ENCODE measurements at regions not wholly inside any gene's neighbourhood (a gene's known extent, or its start where the extent isn't known, plus 50 kb on each side); places are given as distances from the start of the nearest gene placed in this dataset.

- no peak for TF ChIP-seq CTCF (IDR thresholded peaks at IDR 0.05; ENCODE audit: borderline replicate concordance, extremely low read depth, insufficient read depth)
- no peak overlapping the region for H3K9ac ChIP-seq (ENCODE audit: low read length in 3 of 3)
- no peak overlapping the region for H3K27ac ChIP-seq (ENCODE audit: low read depth in 2 of 2, low read length in 2 of 2)
- DNase-seq (no peak), FAIRE-seq (no peak)
- H3K4me1 ChIP-seq (ENCODE audit: control insufficient read depth in 2 of 3, insufficient read depth in 2 of 3, low read depth in 1 of 3, low read length in 3 of 3): no peaks in the 10 kb centered on the region
- no peaks in the 10 kb centered on the region for H3K27me3 ChIP-seq (ENCODE audit: control insufficient read depth, insufficient read depth, low read length)
- no peak overlapping the region for H3K4me3 ChIP-seq (ENCODE audit: low read length in 3 of 3)
- H3K36me3 ChIP-seq (ENCODE audit: control insufficient read depth in 2 of 3, insufficient read depth in 3 of 3, low read length in 3 of 3): no peaks in the 10 kb centered on the region
- intact Hi-C loops (cut with DNase I): loop anchor here (10.0 kb wide), 1 partner anchor 60 kb away; no protein-coding TSS in a partner anchor
- H3K9me3 ChIP-seq (ENCODE audit: control insufficient read depth in 2 of 3, insufficient read depth in 1 of 3, low read length in 3 of 3): no peaks in the 10 kb centered on the region
Observed at GRCh38 chr21:26674323-26674722, 101.2 kb upstream of the CYYR1 start.

GRCh38 chr21:26669215-26669764 lies 96.2 kb upstream of the CYYR1 start:
- H3K9me3 ChIP-seq (ENCODE audit: control insufficient read depth in 2 of 3, insufficient read depth in 1 of 3, low read length in 3 of 3): peaks cover 0 to 2% (median 0%) of the 10 kb centered on the region in 3 donors
- H3K27me3 ChIP-seq (ENCODE audit: control insufficient read depth, insufficient read depth, low read length): no peaks in the 10 kb centered on the region
- intact Hi-C loops (cut with DNase I): no loop called here
- TF ChIP-seq CTCF (IDR thresholded peaks at IDR 0.05; ENCODE audit: borderline replicate concordance, extremely low read depth, insufficient read depth): no peak
- H3K27ac ChIP-seq (ENCODE audit: low read depth in 2 of 2, low read length in 2 of 2): no peak overlapping the region
- H3K9ac ChIP-seq (ENCODE audit: low read length in 3 of 3): no peak overlapping the region
- DNase-seq (peak in 1 of 5 donors; percentile 23), FAIRE-seq (no peak)
- H3K36me3 ChIP-seq (ENCODE audit: control insufficient read depth in 2 of 3, insufficient read depth in 3 of 3, low read length in 3 of 3): no peaks in the 10 kb centered on the region
- no peak overlapping the region for H3K4me3 ChIP-seq (ENCODE audit: low read length in 3 of 3)
- no peaks in the 10 kb centered on the region for H3K4me1 ChIP-seq (ENCODE audit: control insufficient read depth in 2 of 3, insufficient read depth in 2 of 3, low read depth in 1 of 3, low read length in 3 of 3)

- peaks cover 0 to 11% (median 0%) of the 10 kb centered on the region in 3 donors for H3K9me3 ChIP-seq (ENCODE audit: control insufficient read depth in 2 of 3, insufficient read depth in 1 of 3, low read length in 3 of 3)
- H3K9ac ChIP-seq (ENCODE audit: low read length in 3 of 3): no peak overlapping the region
- DNase-seq (no peak), FAIRE-seq (no peak)
- intact Hi-C loops (cut with DNase I): no loop called here
- no peaks in the 10 kb centered on the region for H3K27me3 ChIP-seq (ENCODE audit: control insufficient read depth, insufficient read depth, low read length)
- H3K36me3 ChIP-seq (ENCODE audit: control insufficient read depth in 2 of 3, insufficient read depth in 3 of 3, low read length in 3 of 3): no peaks in the 10 kb centered on the region
- H3K4me3 ChIP-seq (ENCODE audit: low read length in 3 of 3): no peak overlapping the region
- H3K4me1 ChIP-seq (ENCODE audit: control insufficient read depth in 2 of 3, insufficient read depth in 2 of 3, low read depth in 1 of 3, low read length in 3 of 3): no peaks in the 10 kb centered on the region
- TF ChIP-seq CTCF (IDR thresholded peaks at IDR 0.05; ENCODE audit: borderline replicate concordance, extremely low read depth, insufficient read depth): no peak
- no peak overlapping the region for H3K27ac ChIP-seq (ENCODE audit: low read depth in 2 of 2, low read length in 2 of 2)
Observed at GRCh38 chr21:26659757-26660156, 86.7 kb upstream of the CYYR1 start.

GRCh38 chr21:26659182-26659581 lies 86.1 kb upstream of the CYYR1 start:
- DNase-seq (no peak), FAIRE-seq (no peak)
- no peaks in the 10 kb centered on the region for H3K36me3 ChIP-seq (ENCODE audit: control insufficient read depth in 2 of 3, insufficient read depth in 3 of 3, low read length in 3 of 3)
- intact Hi-C loops (cut with DNase I): no loop called here
- H3K4me1 ChIP-seq (ENCODE audit: control insufficient read depth in 2 of 3, insufficient read depth in 2 of 3, low read depth in 1 of 3, low read length in 3 of 3): no peaks in the 10 kb centered on the region
- no peak overlapping the region for H3K9ac ChIP-seq (ENCODE audit: low read length in 3 of 3)
- no peak overlapping the region for H3K4me3 ChIP-seq (ENCODE audit: low read length in 3 of 3)
- H3K27ac ChIP-seq (ENCODE audit: low read depth in 2 of 2, low read length in 2 of 2): no peak overlapping the region
- H3K27me3 ChIP-seq (ENCODE audit: control insufficient read depth, insufficient read depth, low read length): no peaks in the 10 kb centered on the region
- peaks cover 0 to 11% (median 0%) of the 10 kb centered on the region in 3 donors for H3K9me3 ChIP-seq (ENCODE audit: control insufficient read depth in 2 of 3, insufficient read depth in 1 of 3, low read length in 3 of 3)
- no peak for TF ChIP-seq CTCF (IDR thresholded peaks at IDR 0.05; ENCODE audit: borderline replicate concordance, extremely low read depth, insufficient read depth)

All from kidney (tissue), 13 donors.